ENCODE measurements at regions not wholly inside any gene's neighbourhood (a gene's known extent, or its start where the extent isn't known, plus 50 kb on each side); places are given as distances from the start of the nearest gene placed in this dataset.

DNA sequence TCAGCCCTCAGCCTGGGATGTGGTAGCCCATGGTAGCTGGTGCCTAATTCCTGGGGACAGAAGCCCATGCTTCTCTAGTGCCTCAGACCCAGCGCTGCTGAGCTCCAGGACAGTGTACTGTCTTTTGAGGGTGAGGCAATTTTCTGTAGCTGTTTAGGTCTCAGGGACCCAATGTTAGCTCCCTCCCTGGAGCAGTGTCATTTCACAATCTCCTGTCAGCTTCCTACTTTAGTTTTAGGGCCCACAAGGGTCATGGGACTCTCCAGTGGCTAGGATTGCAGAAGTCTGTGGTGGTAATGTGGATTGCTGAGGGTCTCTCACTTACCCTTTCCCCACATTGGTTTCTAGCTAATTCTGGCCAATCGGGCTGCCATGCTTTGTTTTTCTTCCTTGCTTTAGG lies 67.7 kb upstream of the CCL21 start (continued):
- TF ChIP-seq, protein P1, sequence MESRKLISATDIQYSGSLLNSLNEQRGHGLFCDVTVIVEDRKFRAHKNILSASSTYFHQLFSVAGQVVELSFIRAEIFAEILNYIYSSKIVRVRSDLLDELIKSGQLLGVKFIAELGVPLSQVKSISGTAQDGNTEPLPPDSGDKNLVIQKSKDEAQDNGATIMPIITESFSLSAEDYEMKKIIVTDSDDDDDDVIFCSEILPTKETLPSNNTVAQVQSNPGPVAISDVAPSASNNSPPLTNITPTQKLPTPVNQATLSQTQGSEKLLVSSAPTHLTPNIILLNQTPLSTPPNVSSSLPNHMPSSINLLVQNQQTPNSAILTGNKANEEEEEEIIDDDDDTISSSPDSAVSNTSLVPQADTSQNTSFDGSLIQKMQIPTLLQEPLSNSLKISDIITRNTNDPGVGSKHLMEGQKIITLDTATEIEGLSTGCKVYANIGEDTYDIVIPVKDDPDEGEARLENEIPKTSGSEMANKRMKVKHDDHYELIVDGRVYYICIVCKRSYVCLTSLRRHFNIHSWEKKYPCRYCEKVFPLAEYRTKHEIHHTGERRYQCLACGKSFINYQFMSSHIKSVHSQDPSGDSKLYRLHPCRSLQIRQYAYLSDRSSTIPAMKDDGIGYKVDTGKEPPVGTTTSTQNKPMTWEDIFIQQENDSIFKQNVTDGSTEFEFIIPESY (IDR thresholded peaks at IDR 0.05): no peak
- TF ChIP-seq, protein P2, sequence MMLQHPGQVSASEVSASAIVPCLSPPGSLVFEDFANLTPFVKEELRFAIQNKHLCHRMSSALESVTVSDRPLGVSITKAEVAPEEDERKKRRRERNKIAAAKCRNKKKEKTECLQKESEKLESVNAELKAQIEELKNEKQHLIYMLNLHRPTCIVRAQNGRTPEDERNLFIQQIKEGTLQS (IDR thresholded peaks at IDR 0.05): no peak
- TF ChIP-seq EGR1 (IDR thresholded peaks at IDR 0.05; ENCODE audit: low read depth in 2 of 2) (no peak), NR2F2 (IDR thresholded peaks at IDR 0.05) (no peak), HNF4G (IDR thresholded peaks at IDR 0.05) (no peak), FOXA2 (IDR thresholded peaks at IDR 0.05) (no peak), TAF1 (conservative IDR thresholded peaks at IDR 0.05) (no peak), GABPA (IDR thresholded peaks at IDR 0.05 in 1 of 2, conservative IDR thresholded peaks at IDR 0.05 in 1 of 2) (no peak)

DNA sequence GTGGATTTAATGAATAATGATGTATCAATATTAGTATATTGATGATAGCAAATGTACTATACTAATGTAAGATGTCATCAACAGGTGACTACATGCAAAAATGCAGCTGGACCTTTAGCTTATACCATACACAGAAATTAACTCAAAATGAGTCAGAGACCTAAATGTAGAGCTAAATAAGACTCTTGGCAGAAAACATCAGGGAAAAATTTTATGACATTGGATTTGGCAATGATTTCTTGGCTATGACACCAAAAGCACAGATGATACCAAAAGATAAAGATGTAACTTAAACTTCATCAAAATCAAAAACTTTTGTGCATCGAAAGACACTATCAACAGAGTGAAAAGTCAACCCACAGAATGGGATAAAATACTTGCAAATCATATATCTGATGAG lies 64.0 kb upstream of the CCL21 start:
- Histone ChIP-seq H3K9ac (ENCODE audit: low read depth in 1 of 2, low read length in 2 of 2) (no peak overlapping the region), H3K36me3 (ENCODE audit: control insufficient read depth in 4 of 4, insufficient read depth in 3 of 4, low read depth in 1 of 4, low read length in 3 of 4) (no peaks in the 10 kb centered on the region), H3K27me3 (ENCODE audit: control insufficient read depth in 4 of 4, insufficient read depth in 4 of 4, low read length in 3 of 4) (peaks cover 0 to 2% (median 0%) of the 10 kb centered on the region in 4 donors), H3K4me3 (ENCODE audit: low read depth in 1 of 3, low read length in 3 of 3) (no peak overlapping the region), H3K4me1 (ENCODE audit: control insufficient read depth in 4 of 4, insufficient read depth in 4 of 4, low read length in 3 of 4) (no peaks in the 10 kb centered on the region), H3K9me3 (ENCODE audit: control insufficient read depth in 4 of 4, low read length in 3 of 4) (no peaks in the 10 kb centered on the region), H3K27ac (ENCODE audit: low read depth in 1 of 2, low read length in 2 of 2) (no peak overlapping the region)
- TF ChIP-seq, protein P3, sequence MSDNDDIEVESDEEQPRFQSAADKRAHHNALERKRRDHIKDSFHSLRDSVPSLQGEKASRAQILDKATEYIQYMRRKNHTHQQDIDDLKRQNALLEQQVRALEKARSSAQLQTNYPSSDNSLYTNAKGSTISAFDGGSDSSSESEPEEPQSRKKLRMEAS (IDR thresholded peaks at IDR 0.05): no peak
- TF ChIP-seq FOXA2 (IDR thresholded peaks at IDR 0.05): no peak
- 94% methylated on average over 1 of the region's 1 CpG for WGBS
- no peak for DNase-seq (ENCODE audit: low spot score)

DNA sequence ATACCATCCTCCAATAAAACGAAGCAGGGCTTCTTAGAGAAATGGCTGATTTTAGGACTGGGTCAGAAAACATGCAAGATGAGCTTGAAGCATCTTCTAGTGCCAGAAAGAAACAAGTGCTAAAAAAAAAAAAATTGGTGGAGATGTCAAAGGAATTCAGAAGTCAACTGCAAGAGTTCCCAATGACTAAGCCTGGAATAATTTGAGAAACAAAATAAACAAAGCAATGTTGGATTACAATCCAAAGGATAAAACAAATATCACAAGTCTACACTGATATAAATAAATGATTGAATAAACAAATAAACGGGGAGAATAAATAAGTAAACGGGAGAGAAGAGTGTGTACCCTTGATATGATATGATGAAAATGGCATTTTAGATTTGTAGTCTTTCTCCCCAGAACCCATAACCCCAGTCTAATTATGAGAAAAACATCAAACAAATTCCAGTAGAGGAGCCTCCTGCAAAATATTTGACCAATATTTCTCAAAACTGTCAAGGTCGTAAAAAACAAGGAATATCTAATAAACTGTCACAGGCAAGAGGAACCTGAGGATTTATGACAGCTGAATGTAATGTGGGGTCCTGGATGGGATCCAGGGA lies 63.5 kb upstream of the CCL21 start:
- TF ChIP-seq HNF4G (IDR thresholded peaks at IDR 0.05): no peak
- no peak for TF ChIP-seq TAF1 (conservative IDR thresholded peaks at IDR 0.05)
- TF ChIP-seq YY1 (IDR thresholded peaks at IDR 0.05): no peak
- no peak for TF ChIP-seq GABPA (IDR thresholded peaks at IDR 0.05 in 1 of 2, conservative IDR thresholded peaks at IDR 0.05 in 1 of 2)
- TF ChIP-seq HNF4A (conservative IDR thresholded peaks at IDR 0.05): no peak
- TF ChIP-seq RAD21 (IDR thresholded peaks at IDR 0.05): no peak
- no peak for TF ChIP-seq FOXA2 (IDR thresholded peaks at IDR 0.05)
- TF ChIP-seq, protein P4, sequence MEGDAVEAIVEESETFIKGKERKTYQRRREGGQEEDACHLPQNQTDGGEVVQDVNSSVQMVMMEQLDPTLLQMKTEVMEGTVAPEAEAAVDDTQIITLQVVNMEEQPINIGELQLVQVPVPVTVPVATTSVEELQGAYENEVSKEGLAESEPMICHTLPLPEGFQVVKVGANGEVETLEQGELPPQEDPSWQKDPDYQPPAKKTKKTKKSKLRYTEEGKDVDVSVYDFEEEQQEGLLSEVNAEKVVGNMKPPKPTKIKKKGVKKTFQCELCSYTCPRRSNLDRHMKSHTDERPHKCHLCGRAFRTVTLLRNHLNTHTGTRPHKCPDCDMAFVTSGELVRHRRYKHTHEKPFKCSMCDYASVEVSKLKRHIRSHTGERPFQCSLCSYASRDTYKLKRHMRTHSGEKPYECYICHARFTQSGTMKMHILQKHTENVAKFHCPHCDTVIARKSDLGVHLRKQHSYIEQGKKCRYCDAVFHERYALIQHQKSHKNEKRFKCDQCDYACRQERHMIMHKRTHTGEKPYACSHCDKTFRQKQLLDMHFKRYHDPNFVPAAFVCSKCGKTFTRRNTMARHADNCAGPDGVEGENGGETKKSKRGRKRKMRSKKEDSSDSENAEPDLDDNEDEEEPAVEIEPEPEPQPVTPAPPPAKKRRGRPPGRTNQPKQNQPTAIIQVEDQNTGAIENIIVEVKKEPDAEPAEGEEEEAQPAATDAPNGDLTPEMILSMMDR (IDR thresholded peaks at IDR 0.05; ENCODE audit: low read depth, low read length, missing input control): no peak
- TF ChIP-seq JUND (IDR thresholded peaks at IDR 0.05): no peak
- Histone ChIP-seq H3K9me3 (ENCODE audit: control insufficient read depth in 4 of 4, low read length in 3 of 4) (no peaks in the 10 kb centered on the region), H3K36me3 (ENCODE audit: control insufficient read depth in 4 of 4, insufficient read depth in 3 of 4, low read depth in 1 of 4, low read length in 3 of 4) (no peaks in the 10 kb centered on the region), H3K4me1 (ENCODE audit: control insufficient read depth in 4 of 4, insufficient read depth in 4 of 4, low read length in 3 of 4) (no peaks in the 10 kb centered on the region), H3K4me3 (ENCODE audit: low read depth in 1 of 3, low read length in 3 of 3) (no peak overlapping the region), H3K9ac (ENCODE audit: low read depth in 1 of 2, low read length in 2 of 2) (no peak overlapping the region), H3K27ac (ENCODE audit: low read depth in 1 of 2, low read length in 2 of 2) (no peak overlapping the region), H3K27me3 (ENCODE audit: control insufficient read depth in 4 of 4, insufficient read depth in 4 of 4, low read length in 3 of 4) (peaks cover 0 to 2% (median 0%) of the 10 kb centered on the region in 4 donors)
- 62% methylated on average over 4 of the region's 4 CpGs for WGBS
- no peak for DNase-seq (ENCODE audit: low spot score)

Data from liver (tissue), 8 donors.